NT2/D1 (cell line): ENCODE measurements at regions not wholly inside any gene's neighbourhood (a gene's known extent, or its start where the extent isn't known, plus 50 kb on each side); places are given as distances from the start of the nearest gene placed in this dataset.

Source experiments
- SUZ12 ChIP-seq: IDR thresholded peaks from 2 replicates; pipeline ENCODE4 v1.6.1; 2011; ENCODE audit not compliant: insufficient read length, insufficient read depth; ENCODE audit errors: extremely low read depth
- YY1 ChIP-seq: IDR thresholded peaks from 2 replicates; pipeline ENCODE4 v1.6.1; 2011; ENCODE audit not compliant: insufficient read length, insufficient read depth
- ZNF274 ChIP-seq: IDR thresholded peaks from 2 replicates; pipeline ENCODE4 v1.6.1; 2011; ENCODE audit warnings: mild to moderate bottlenecking, low read depth, low read length

GRCh38 chr6:121998631-121999030, 400.8 kb upstream of the HSF2 start:
- TF ChIP-seq ZNF274 (no peak), SUZ12 (no peak), YY1 (no peak)
